Lower leg skin (tissue), 3 donors: ENCODE measurements at regions not wholly inside any gene's neighbourhood (a gene's known extent, or its start where the extent isn't known, plus 50 kb on each side); places are given as distances from the start of the nearest gene placed in this dataset.

ENCODE experiments used
- CTCF ChIP-seq, 3 donors: fragments of 450-650 bp; IDR thresholded peaks; one replicate each; pipeline ENCODE4 v1.5.1; 2016; ENCODE audit warnings: antibody characterized with exemption in 3 of 3, mild to moderate bottlenecking in 3 of 3, moderate library complexity in 2 of 3
- POLR2A ChIP-seq, 2 donors: fragments of 450-650 bp; IDR thresholded peaks; one replicate each; pipeline ENCODE4 v1.6.1; 2016 to 2017; ENCODE audit warnings: antibody characterized with exemption in 2 of 2, mild to moderate bottlenecking in 1 of 2, moderate library complexity in 1 of 2

- no peak for TF ChIP-seq CTCF (IDR thresholded peaks at IDR 0.05)
- no peak for TF ChIP-seq POLR2A (IDR thresholded peaks at IDR 0.05)
Observed at GRCh38 chr14:48771717-48772116, 814.5 kb downstream of the RPS29 start.
